AG04450 (cell line): ENCODE measurements at regions not wholly inside any gene's neighbourhood (a gene's known extent, or its start where the extent isn't known, plus 50 kb on each side); places are given as distances from the start of the nearest gene placed in this dataset.
"Not testable (repeated sequence)": the region's sequence is repeated elsewhere in the genome, so short reads cannot be mapped to it uniquely, and the experiment has no call there.

Source experiments
- CTCF ChIA-PET: fragments of 300-600, 350-600 bp; formaldehyde crosslinking; extraction: SDS; loops from one replicate; lab custom pipeline; 2022; ENCODE audit warnings: antibody characterized with exemption, inconsistent platforms; lab: Charles Lee
- POLR2A ChIA-PET: fragments of 350-600 bp; formaldehyde crosslinking; extraction: SDS; loops from one replicate; lab custom pipeline; 2021; ENCODE audit warnings: antibody characterized with exemption, inconsistent platforms; lab: Yijun Ruan, JAX
- DNase-seq: peaks from one replicate; pipeline ENCODE4 v3.0.0-alpha.2; 2011; ENCODE audit warnings: low read depth, low spot score
- H3K27ac ChIP-seq: one replicate; pipeline ENCODE4 v1.5.1; 2012; ENCODE audit warnings: low read depth, low read length, control low read depth
- H3K27me3 ChIP-seq: one replicate; pipeline ENCODE4 v1.6.0; 2012; ENCODE audit warnings: low read length; ENCODE audit not compliant: control insufficient read depth, insufficient read depth
- H3K4me3 ChIP-seq: 2 replicates; pipeline ENCODE4 v1.5.1; 2011; ENCODE audit warnings: mild to moderate bottlenecking, low read depth, low read length, control low read depth
- H3K9me3 ChIP-seq: 2 replicates; pipeline ENCODE4 v1.5.1; 2012; ENCODE audit warnings: low read length; ENCODE audit not compliant: control insufficient read depth, insufficient read depth
- TF ChIP-seq, protein P1 (sequence below): IDR thresholded peaks from 2 replicates; pipeline ENCODE4 v1.5.1; 2011; ENCODE audit warnings: low read depth, low read length, control low read depth, inconsistent platforms

DNA sequence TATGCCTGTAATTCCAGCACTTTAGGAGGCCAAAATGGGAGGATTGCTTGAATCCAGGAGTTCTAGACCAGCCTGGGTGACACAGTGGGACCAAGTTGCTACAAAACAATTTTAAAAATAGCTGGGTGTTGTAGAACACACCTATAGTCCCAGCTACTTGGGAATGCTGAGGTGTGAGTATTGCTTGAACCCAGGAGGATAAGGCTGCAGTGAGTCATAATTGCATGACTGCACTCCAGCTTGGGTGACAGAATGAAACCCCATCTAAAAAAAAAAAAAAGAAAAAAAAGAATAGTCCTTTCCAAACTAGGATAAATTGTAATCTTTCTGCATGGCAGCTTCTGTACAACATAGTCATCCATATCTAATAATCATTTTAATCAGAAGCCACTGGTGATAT, 270.1 kb upstream of the INTU start:
- no peaks in the 10 kb centered on the region for H3K27me3 ChIP-seq
- ChIA-PET CTCF (no interaction called here), POLR2A (no interaction called here)
- H3K4me3 ChIP-seq, result no peak overlapping the region
- TF ChIP-seq, protein P1, sequence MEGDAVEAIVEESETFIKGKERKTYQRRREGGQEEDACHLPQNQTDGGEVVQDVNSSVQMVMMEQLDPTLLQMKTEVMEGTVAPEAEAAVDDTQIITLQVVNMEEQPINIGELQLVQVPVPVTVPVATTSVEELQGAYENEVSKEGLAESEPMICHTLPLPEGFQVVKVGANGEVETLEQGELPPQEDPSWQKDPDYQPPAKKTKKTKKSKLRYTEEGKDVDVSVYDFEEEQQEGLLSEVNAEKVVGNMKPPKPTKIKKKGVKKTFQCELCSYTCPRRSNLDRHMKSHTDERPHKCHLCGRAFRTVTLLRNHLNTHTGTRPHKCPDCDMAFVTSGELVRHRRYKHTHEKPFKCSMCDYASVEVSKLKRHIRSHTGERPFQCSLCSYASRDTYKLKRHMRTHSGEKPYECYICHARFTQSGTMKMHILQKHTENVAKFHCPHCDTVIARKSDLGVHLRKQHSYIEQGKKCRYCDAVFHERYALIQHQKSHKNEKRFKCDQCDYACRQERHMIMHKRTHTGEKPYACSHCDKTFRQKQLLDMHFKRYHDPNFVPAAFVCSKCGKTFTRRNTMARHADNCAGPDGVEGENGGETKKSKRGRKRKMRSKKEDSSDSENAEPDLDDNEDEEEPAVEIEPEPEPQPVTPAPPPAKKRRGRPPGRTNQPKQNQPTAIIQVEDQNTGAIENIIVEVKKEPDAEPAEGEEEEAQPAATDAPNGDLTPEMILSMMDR, result no peak
- H3K9me3 ChIP-seq, result no peaks in the 10 kb centered on the region
- DNase-seq, result no peak
- no peak overlapping the region for H3K27ac ChIP-seq

DNA sequence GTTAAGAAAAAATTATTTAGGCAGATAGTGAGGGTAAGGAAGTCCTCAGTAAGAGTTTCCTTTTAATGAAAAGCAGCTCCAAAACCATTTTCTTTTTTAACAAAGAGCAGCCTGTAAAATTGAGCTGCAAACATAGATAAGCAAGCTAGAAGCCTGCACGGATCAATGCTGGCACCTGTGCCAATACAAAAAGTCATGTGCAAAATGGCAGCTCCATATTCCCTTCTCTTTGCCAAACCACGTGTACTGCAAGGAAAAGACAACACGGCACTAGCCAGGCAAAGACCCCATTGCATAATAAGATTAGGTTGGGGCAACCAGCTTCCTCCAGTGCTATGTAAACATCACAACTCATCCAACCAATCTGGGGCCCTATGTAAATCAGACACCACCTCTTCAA, 268.4 kb upstream of the INTU start:
- CTCF ChIA-PET, result no interaction called here
- POLR2A ChIA-PET, result no interaction called here

DNA sequence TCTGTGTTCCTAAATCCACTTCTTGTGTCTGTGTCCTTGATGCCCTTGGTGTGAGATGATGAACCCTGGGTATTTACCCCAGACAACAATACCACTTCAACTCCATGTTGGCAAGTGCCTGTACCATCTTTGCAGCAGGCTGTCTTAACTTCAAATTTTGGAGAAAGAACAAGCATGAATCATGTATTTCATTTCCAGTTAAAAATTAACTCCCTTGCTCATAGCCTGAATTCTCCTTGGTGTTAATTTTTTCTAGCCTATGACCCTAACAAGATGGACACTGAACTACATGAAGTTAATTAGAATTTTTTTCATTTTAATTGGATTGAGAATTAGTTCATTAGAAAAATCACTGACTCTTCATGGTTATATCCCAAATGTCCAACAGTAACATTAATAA, 267.8 kb upstream of the INTU start:
- Histone ChIP-seq H3K9me3 (no peaks in the 10 kb centered on the region), H3K27me3 (no peaks in the 10 kb centered on the region), H3K4me3 (no peak overlapping the region), H3K27ac (no peak overlapping the region)
- TF ChIP-seq, protein P1, result no peak
- POLR2A ChIA-PET, result no interaction called here
- no peak for DNase-seq
- CTCF ChIA-PET, result no interaction called here

More for the DNA sequence above, 268.4 kb upstream of the INTU start:
- Histone ChIP-seq H3K27me3 (no peaks in the 10 kb centered on the region), H3K27ac (no peak overlapping the region), H3K4me3 (no peak overlapping the region), H3K9me3 (no peaks in the 10 kb centered on the region)
- no peak for DNase-seq
- TF ChIP-seq, protein P1, result no peak

DNA sequence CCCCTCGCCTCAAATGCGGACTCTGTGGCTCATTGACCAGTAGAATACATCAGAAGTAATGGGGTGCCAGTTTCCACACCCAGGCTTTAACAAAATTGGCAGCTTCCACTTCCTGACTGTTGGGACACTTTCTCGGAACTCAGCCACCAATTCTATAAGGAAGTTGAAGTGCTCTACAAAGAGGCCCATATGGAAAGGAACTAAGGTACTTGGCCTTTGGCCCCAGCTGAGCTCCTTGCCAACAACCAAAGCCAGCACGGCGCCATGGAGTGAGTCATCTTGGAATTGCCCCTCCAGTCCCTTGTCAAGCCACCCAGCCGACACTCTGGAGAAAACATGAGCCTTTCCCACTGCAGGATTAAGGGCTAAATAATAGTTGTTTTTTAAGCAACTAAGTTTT, 262.2 kb upstream of the INTU start:
- no peak overlapping the region for H3K27ac ChIP-seq
- DNase-seq, result no peak
- H3K9me3 ChIP-seq, result no peaks in the 10 kb centered on the region
- CTCF ChIA-PET, result no interaction called here
- POLR2A ChIA-PET, result no interaction called here
- no peak overlapping the region for H3K4me3 ChIP-seq
- TF ChIP-seq, protein P1, result no peak
- no peaks in the 10 kb centered on the region for H3K27me3 ChIP-seq

DNA sequence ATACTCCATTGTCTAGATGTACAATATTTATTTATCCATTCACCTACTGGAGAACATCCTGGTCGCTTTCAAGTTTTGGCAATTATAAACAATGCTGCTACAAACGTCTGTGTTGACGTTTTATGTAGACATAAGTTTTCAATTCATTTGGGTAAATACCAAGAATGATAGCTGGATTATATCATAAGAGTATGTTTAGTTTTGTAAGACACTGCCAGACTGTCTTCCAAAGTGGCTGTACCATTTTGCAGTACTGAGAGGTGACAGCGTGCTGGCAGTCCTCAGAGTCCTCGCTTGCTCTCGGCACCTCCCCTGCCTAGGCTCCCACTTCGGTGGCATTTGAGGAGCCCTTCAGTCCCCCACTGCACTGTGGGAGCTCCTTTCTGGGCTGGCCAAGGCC, 253.3 kb upstream of the INTU start:
- Histone ChIP-seq H3K27me3 (no peaks in the 10 kb centered on the region), H3K4me3 (no peak overlapping the region), H3K9me3 (peaks cover 6% of the 10 kb centered on the region; the same call in 1 of the 2 replicates), H3K27ac (no peak overlapping the region)
- TF ChIP-seq, protein P1, result no peak
- POLR2A ChIA-PET, result no interaction called here
- CTCF ChIA-PET, result no interaction called here
- DNase-seq, result no peak

DNA sequence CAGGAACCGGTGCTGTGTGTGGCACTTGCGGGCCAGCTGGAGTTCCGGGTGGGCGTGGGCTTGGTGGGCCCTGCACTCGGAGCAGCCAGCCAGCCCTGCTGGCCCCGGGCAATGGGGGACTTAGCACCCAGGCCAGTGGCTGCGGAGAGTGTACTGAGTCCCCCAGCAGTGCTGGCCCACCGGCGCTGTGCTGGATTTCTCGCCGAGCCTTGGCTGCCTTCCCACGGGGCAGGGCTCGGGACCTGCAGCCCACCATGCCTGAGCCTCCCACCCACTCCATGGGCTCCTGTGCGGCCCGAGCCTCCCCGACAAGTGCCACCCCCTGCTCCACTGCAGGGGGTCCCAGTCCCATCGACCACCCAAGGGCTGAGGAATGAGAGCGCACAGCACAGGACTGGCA, 252.8 kb upstream of the INTU start:
- CTCF ChIA-PET, POLR2A ChIA-PET, DNase-seq: not testable (repeated sequence)

More for the DNA sequence above, 252.8 kb upstream of the INTU start:
- not testable (repeated sequence) for H3K9me3 ChIP-seq, H3K27ac ChIP-seq, H3K27me3 ChIP-seq, H3K4me3 ChIP-seq
